ENCODE measurements at regions not wholly inside any gene's neighbourhood (a gene's known extent, or its start where the extent isn't known, plus 50 kb on each side); places are given as distances from the start of the nearest gene placed in this dataset.
A peak's percentile ranks its signal among the peaks of the same experiment; 100 is the strongest.
"Not testable (repeated sequence)": the region's sequence is repeated elsewhere in the genome, so short reads cannot be mapped to it uniquely, and the experiment has no call there.

- FAIRE-seq, result no peak
Measured at GRCh38 chr11:106152013-106152412, 74.6 kb downstream of the AASDHPPT start.

- no peak for FAIRE-seq
Measured at GRCh38 chr11:106152824-106153223, 75.4 kb downstream of the AASDHPPT start.

GRCh38 chr11:106156290-106156937, 79.0 kb downstream of the AASDHPPT start:
- FAIRE-seq, result peak; percentile 93

- FAIRE-seq, result no peak
Measured at GRCh38 chr11:106158406-106158805, 80.9 kb downstream of the AASDHPPT start.

- no peak for FAIRE-seq
Measured at GRCh38 chr11:106159836-106160235, 82.4 kb downstream of the AASDHPPT start.

GRCh38 chr11:106160494-106160893, 83.0 kb downstream of the AASDHPPT start:
- no peak for FAIRE-seq

- FAIRE-seq, result no peak
Measured at GRCh38 chr11:106161775-106162634, 84.5 kb downstream of the AASDHPPT start.

GRCh38 chr11:106167085-106167484, 89.6 kb downstream of the AASDHPPT start:
- FAIRE-seq, result no peak

GRCh38 chr11:106172386-106172991, 95.0 kb downstream of the AASDHPPT start:
- no peak for FAIRE-seq

GRCh38 chr11:106173291-106173690, 95.8 kb downstream of the AASDHPPT start:
- no peak for FAIRE-seq

GRCh38 chr11:106174003-106174402, 96.5 kb downstream of the AASDHPPT start:
- not testable (repeated sequence) for FAIRE-seq

- FAIRE-seq, result no peak
Measured at GRCh38 chr11:106176817-106177216, 99.4 kb downstream of the AASDHPPT start.

- FAIRE-seq, result no peak
Measured at GRCh38 chr11:106177311-106177710, 99.8 kb downstream of the AASDHPPT start.

GRCh38 chr11:106178361-106178760, 100.9 kb downstream of the AASDHPPT start:
- no peak for FAIRE-seq

- FAIRE-seq, result no peak
Measured at GRCh38 chr11:106179048-106179447, 101.6 kb downstream of the AASDHPPT start.

GRCh38 chr11:106186630-106187029, 109.2 kb downstream of the AASDHPPT start:
- FAIRE-seq, result no peak

- no peak for FAIRE-seq
Measured at GRCh38 chr11:106187860-106188456, 110.5 kb downstream of the AASDHPPT start.

- no peak for FAIRE-seq
Measured at GRCh38 chr11:106193956-106194355, 116.5 kb downstream of the AASDHPPT start.

- FAIRE-seq, result no peak
Measured at GRCh38 chr11:106197438-106197837, 120.0 kb downstream of the AASDHPPT start.

- no peak for FAIRE-seq
Measured at GRCh38 chr11:106202935-106203620, 125.6 kb downstream of the AASDHPPT start.

GRCh38 chr11:106208760-106209159, 131.3 kb downstream of the AASDHPPT start:
- FAIRE-seq, result no peak

- no peak for FAIRE-seq
Measured at GRCh38 chr11:106212081-106212480, 134.6 kb downstream of the AASDHPPT start.

- FAIRE-seq, result no peak
Measured at GRCh38 chr11:106216281-106216680, 138.8 kb downstream of the AASDHPPT start.
